Heart left ventricle (tissue), 16 donors: ENCODE measurements at regions not wholly inside any gene's neighbourhood (a gene's known extent, or its start where the extent isn't known, plus 50 kb on each side); places are given as distances from the start of the nearest gene placed in this dataset.

Source experiments
- ATAC-seq, 4 donors: fragments of 200-7000 bp; cut with Tn5 transposase; one replicate each; pipeline ENCODE4 v1.9.1; 2020 to 2022; ENCODE audit warnings: moderate library complexity in 4 of 4, mild to moderate bottlenecking in 3 of 4, moderate number of reproducible peaks in 1 of 4
- DNase-seq, 5 donors: peaks; one replicate each; pipeline ENCODE4 v3.0.0-alpha.2; 2020
- H3K27ac ChIP-seq, 12 donors: fragments of 200-600 bp; sonication (generic) in 4 of 12; one replicate each; pipeline versions ENCODE4 v1.5.0 to v1.8.0; 2016 to 2022; ENCODE audit warnings: mild to moderate bottlenecking in 2 of 12
- H3K27me3 ChIP-seq, 9 donors: fragments of 200-600 bp; sonication (generic) in 2 of 9; one replicate each; pipeline versions ENCODE4 v1.5.1 to v1.8.0; 2016 to 2022; ENCODE audit warnings: mild to moderate bottlenecking in 3 of 9
- H3K36me3 ChIP-seq, 9 donors: fragments of 200-600 bp; sonication (generic) in 2 of 9; one replicate each; pipeline versions ENCODE4 v1.5.0 to v1.8.0; 2018 to 2022; ENCODE audit warnings: mild to moderate bottlenecking in 2 of 9
- H3K4me1 ChIP-seq, 12 donors: fragments of 200-600 bp; sonication (generic) in 4 of 12; one replicate each; pipeline versions ENCODE4 v1.5.0 to v1.8.0; 2016 to 2022; ENCODE audit warnings: mild to moderate bottlenecking in 3 of 12
- H3K4me3 ChIP-seq, 12 donors: fragments of 200-600 bp; sonication (generic) in 4 of 12; one replicate each; pipeline versions ENCODE4 v1.5.0 to v1.8.0; 2017 to 2022; ENCODE audit warnings: mild to moderate bottlenecking in 9 of 12, moderate library complexity in 4 of 12
- H3K9me3 ChIP-seq, 12 donors: fragments of 200-600 bp; sonication (generic) in 4 of 12; one replicate each; pipeline versions ENCODE4 v1.5.0 to v1.8.0; 2016 to 2022; ENCODE audit warnings: mild to moderate bottlenecking in 1 of 12
- CTCF ChIP-seq, 12 donors: fragments of 200-600 bp; sonication (generic) in 4 of 12; IDR thresholded peaks; one replicate each; pipeline versions ENCODE4 v1.5.0 to v1.8.0; 2018 to 2022; ENCODE audit warnings: antibody characterized with exemption in 12 of 12, mild to moderate bottlenecking in 5 of 12
- POLR2A ChIP-seq, 2 donors: fragments of 450-650 bp; IDR thresholded peaks; one replicate each; pipeline ENCODE4 v1.6.1; 2017; ENCODE audit warnings: antibody characterized with exemption in 2 of 2, mild to moderate bottlenecking in 2 of 2, moderate library complexity in 2 of 2
- WGBS, 4 donors: extraction: QIAGEN DNeasy Blood & Tissue Kit in 2 of 4; methylation state at CpG; one replicate each; pipeline versions ENCODE4 v1.1.5 to v1.1.7; 2013 to 2018; 5-methylcytosine and 5-hydroxymethylcytosine counted together
- intact Hi-C, 10 donors: fragments of 100-400 bp; cut with DNase I; formaldehyde crosslinking; loops; one replicate each; pipeline versions ENCODE4 v1.11.1 to v1.14.2; 2022
- donor health status: ischemic (EF 13 %, LVEDD 7.1; RV severe dilation, severe dysfunction).
- donor health status: healthy with polysubstance abuse.
- donor health status: DM: no; HTN: yes; CAD: no.
- donor health status: DM: no; HTN: no; CAD: no.
- donor health status: ischemic (EF 25% LVEDD 6.9; RV normal size, moderate dysfunction).
- donor health status: ischemic (EF 25% LVEDD 5.7; RV mildly dilated, moderate dysfunction).
- donor health status: healthy.
- donor health status: DM: yes; HTN: yes; CAD: no.
- donor health status: ischemic (EF 35%, LVEDD 5.7; RV mildly dilated, moderate dysfunction).
- donor health status: nonischemic (EF 11% LVEDD 7.7; RV severe dilation, severe dysfunction).
- donor health status: DM: yes; HTN: yes; CAD: no.
- donor health status: PGD.
- donor health status: ischemic (EF 29% LVEDD 5.4; RV normal size, mild dysfunction).
- donor health status: nonischemic (EF 23%, LVEDD 6.1; RV moderate dilation, normal function).

GRCh38 chr2:122186761-122187222, 431.3 kb downstream of the TSN start:
- H3K27ac ChIP-seq: no peak overlapping the region
- H3K4me3 ChIP-seq: no peak overlapping the region
- peaks cover 0 to 5% (median 0%) of the 10 kb centered on the region in 12 donors for H3K4me1 ChIP-seq
- TF ChIP-seq CTCF (IDR thresholded peaks at IDR 0.05) (no peak), POLR2A (IDR thresholded peaks at IDR 0.05) (no peak)
- 5 to 11% (median 11%) methylated on average over 9 of the region's 9 CpGs for WGBS, 4 donors
- H3K36me3 ChIP-seq: no peaks in the 10 kb centered on the region
- intact Hi-C loops: no loop called here
- H3K27me3 ChIP-seq: no peaks in the 10 kb centered on the region
- DNase-seq (no peak), ATAC-seq (no peak)
- no peaks in the 10 kb centered on the region for H3K9me3 ChIP-seq

- H3K4me1 ChIP-seq: peaks cover 0 to 5% (median 0%) of the 10 kb centered on the region in 12 donors
- no peaks in the 10 kb centered on the region for H3K27me3 ChIP-seq
- TF ChIP-seq POLR2A (IDR thresholded peaks at IDR 0.05) (no peak), CTCF (IDR thresholded peaks at IDR 0.05) (peak in 3 of 12 donors; percentile 9 to 17 (median 13))
- H3K36me3 ChIP-seq: no peaks in the 10 kb centered on the region
- no peak for DNase-seq
- WGBS, 4 donors: 32 to 49% (median 43%) methylated on average over 3 to 5 of the region's 5 CpGs
- intact Hi-C loops: no loop called here
- peak in 1 of 4 donors; percentile 38 for ATAC-seq
- no peak overlapping the region for H3K27ac ChIP-seq
- no peak overlapping the region for H3K4me3 ChIP-seq
- peaks cover 0 to 4% (median 0%) of the 10 kb centered on the region in 12 donors for H3K9me3 ChIP-seq
These were observed 435.9 kb downstream of the TSN start for GRCh38 chr2:122191331-122191730.

GRCh38 chr2:122193622-122194021, 438.2 kb downstream of the TSN start:
- H3K27me3 ChIP-seq: no peaks in the 10 kb centered on the region
- 64 to 73% (median 67%) methylated on average over 6 of the region's 6 CpGs for WGBS, 4 donors
- no peaks in the 10 kb centered on the region for H3K4me1 ChIP-seq
- ATAC-seq: no peak
- H3K27ac ChIP-seq: no peak overlapping the region
- peaks cover 0 to 4% (median 0%) of the 10 kb centered on the region in 12 donors for H3K9me3 ChIP-seq
- TF ChIP-seq POLR2A (IDR thresholded peaks at IDR 0.05) (no peak), CTCF (IDR thresholded peaks at IDR 0.05) (no peak)
- no peak overlapping the region for H3K4me3 ChIP-seq
- intact Hi-C loops: no loop called here
- H3K36me3 ChIP-seq: no peaks in the 10 kb centered on the region
- no peak for DNase-seq

- Histone ChIP-seq H3K4me3 (no peak overlapping the region), H3K4me1 (no peaks in the 10 kb centered on the region), H3K36me3 (no peaks in the 10 kb centered on the region), H3K27ac (no peak overlapping the region), H3K27me3 (no peaks in the 10 kb centered on the region), H3K9me3 (peaks cover 0 to 4% (median 0%) of the 10 kb centered on the region in 12 donors)
- 68 to 76% (median 73%) methylated on average over 2 of the region's 2 CpGs for WGBS, 4 donors
- TF ChIP-seq POLR2A (IDR thresholded peaks at IDR 0.05): no peak
- TF ChIP-seq CTCF (IDR thresholded peaks at IDR 0.05): no peak
- ATAC-seq: no peak
- DNase-seq: no peak
- intact Hi-C loops: no loop called here
These were observed 439.1 kb downstream of the TSN start for GRCh38 chr2:122194546-122194945.
